Ishikawa (cell line): ENCODE measurements at regions not wholly inside any gene's neighbourhood (a gene's known extent, or its start where the extent isn't known, plus 50 kb on each side); places are given as distances from the start of the nearest gene placed in this dataset.

ENCODE experiments used
- EP300 ChIP-seq: IDR thresholded peaks from 2 replicates; pipeline ENCODE4 v1.6.1; 2012; ENCODE audit warnings: borderline replicate concordance
- TF ChIP-seq, protein P1 (sequence below): IDR thresholded peaks from 2 replicates; pipeline ENCODE4 v1.6.1; 2012; ENCODE audit warnings: low read depth, mild to moderate bottlenecking

DNA sequence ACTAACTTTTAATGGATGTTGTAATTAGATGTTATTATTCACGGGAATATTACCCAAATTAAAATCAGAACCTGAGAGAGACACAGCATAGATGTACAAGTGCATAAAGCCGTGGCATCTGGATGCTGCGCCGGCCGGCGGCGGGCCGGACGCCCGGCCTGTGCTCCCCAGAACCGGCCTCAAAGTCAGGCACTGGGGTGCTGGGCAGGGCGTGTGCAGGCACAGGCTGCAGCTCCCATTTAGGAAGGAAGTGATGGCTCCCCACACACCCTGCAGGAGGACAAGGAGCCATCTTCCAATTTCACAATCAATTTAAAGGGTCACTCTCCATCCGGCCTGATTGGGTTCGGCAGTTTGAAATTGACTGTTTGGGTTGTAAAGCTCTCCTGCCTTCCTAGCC is 367.7 kb upstream of the SALL3 start:
- TF ChIP-seq, protein P1, sequence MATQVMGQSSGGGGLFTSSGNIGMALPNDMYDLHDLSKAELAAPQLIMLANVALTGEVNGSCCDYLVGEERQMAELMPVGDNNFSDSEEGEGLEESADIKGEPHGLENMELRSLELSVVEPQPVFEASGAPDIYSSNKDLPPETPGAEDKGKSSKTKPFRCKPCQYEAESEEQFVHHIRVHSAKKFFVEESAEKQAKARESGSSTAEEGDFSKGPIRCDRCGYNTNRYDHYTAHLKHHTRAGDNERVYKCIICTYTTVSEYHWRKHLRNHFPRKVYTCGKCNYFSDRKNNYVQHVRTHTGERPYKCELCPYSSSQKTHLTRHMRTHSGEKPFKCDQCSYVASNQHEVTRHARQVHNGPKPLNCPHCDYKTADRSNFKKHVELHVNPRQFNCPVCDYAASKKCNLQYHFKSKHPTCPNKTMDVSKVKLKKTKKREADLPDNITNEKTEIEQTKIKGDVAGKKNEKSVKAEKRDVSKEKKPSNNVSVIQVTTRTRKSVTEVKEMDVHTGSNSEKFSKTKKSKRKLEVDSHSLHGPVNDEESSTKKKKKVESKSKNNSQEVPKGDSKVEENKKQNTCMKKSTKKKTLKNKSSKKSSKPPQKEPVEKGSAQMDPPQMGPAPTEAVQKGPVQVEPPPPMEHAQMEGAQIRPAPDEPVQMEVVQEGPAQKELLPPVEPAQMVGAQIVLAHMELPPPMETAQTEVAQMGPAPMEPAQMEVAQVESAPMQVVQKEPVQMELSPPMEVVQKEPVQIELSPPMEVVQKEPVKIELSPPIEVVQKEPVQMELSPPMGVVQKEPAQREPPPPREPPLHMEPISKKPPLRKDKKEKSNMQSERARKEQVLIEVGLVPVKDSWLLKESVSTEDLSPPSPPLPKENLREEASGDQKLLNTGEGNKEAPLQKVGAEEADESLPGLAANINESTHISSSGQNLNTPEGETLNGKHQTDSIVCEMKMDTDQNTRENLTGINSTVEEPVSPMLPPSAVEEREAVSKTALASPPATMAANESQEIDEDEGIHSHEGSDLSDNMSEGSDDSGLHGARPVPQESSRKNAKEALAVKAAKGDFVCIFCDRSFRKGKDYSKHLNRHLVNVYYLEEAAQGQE = no peak
- no peak for TF ChIP-seq EP300
